Activated CD4-positive, alpha-beta memory T cell treated with anti-CD3 and anti-CD28 coated beads, Interleukin-2, amount 10 ng/mL, durations not matched to agents 7 days and 5 days (primary cell): ENCODE measurements at regions not wholly inside any gene's neighbourhood (a gene's known extent, or its start where the extent isn't known, plus 50 kb on each side); places are given as distances from the start of the nearest gene placed in this dataset.

Source experiments
- CTCF ChIA-PET: fragments of 350-600 bp; sonication (Branson Sonifier 250); formaldehyde crosslinking; loops from one replicate; lab custom pipeline; 2021; ENCODE audit warnings: antibody characterized with exemption, inconsistent platforms; lab: Charles Lee
- POLR2A ChIA-PET: fragments of 350-600 bp; sonication (Branson Sonifier 250); formaldehyde crosslinking; loops from one replicate; lab custom pipeline; 2021; ENCODE audit warnings: antibody characterized with exemption; lab: Charles Lee
- DNase-seq: peaks from one replicate; pipeline ENCODE4 v3.0.0-alpha.2; 2020
- H3K27ac Mint-ChIP-seq: one replicate; pipeline ENCODE4 v1.8.0; 2021; ENCODE audit warnings: mild to moderate bottlenecking, mixed read lengths
- H3K27me3 Mint-ChIP-seq: one replicate; pipeline ENCODE4 v1.8.0; 2021; ENCODE audit warnings: mixed read lengths
- H3K36me3 Mint-ChIP-seq: one replicate; pipeline ENCODE4 v1.8.0; 2021; ENCODE audit warnings: low read depth, mixed read lengths
- H3K4me1 Mint-ChIP-seq: one replicate; pipeline ENCODE4 v1.8.0; 2021; ENCODE audit warnings: mixed read lengths
- H3K4me3 Mint-ChIP-seq: one replicate; pipeline ENCODE4 v1.8.0; 2021; ENCODE audit warnings: mild to moderate bottlenecking, mixed read lengths
- H3K9me3 Mint-ChIP-seq: one replicate; pipeline ENCODE4 v1.8.0; 2021; ENCODE audit warnings: mixed read lengths

GRCh38 chr5:21663082-21663481 is 1190.1 kb downstream of the CDH12 start:
- Mint-ChIP-seq H3K4me1 (no peaks in the 10 kb centered on the region), H3K4me3 (no peak overlapping the region), H3K27me3 (no peaks in the 10 kb centered on the region), H3K36me3 (no peaks in the 10 kb centered on the region), H3K9me3 (peaks cover 17% of the 10 kb centered on the region), H3K27ac (no peak overlapping the region)
- POLR2A ChIA-PET: no interaction called here
- no peak for DNase-seq
- CTCF ChIA-PET: interaction anchor here (0.5 kb wide), 1 partner anchor 86 kb away, joined by 3 read pairs; no protein-coding TSS in a partner anchor

- POLR2A ChIA-PET: no interaction called here
- no peaks in the 10 kb centered on the region for H3K27me3 Mint-ChIP-seq
- H3K27ac Mint-ChIP-seq: no peak overlapping the region
- no peak overlapping the region for H3K4me3 Mint-ChIP-seq
- no peak for DNase-seq
- H3K36me3 Mint-ChIP-seq: no peaks in the 10 kb centered on the region
- H3K9me3 Mint-ChIP-seq: peaks cover 17% of the 10 kb centered on the region
- CTCF ChIA-PET: no interaction called here
- H3K4me1 Mint-ChIP-seq: no peaks in the 10 kb centered on the region
Observed at GRCh38 chr5:21661184-21661583, 1192.0 kb downstream of the CDH12 start.

GRCh38 chr5:21654556-21654955 is 1198.6 kb downstream of the CDH12 start:
- Mint-ChIP-seq H3K9me3 (peaks cover 2% of the 10 kb centered on the region), H3K27ac (no peak overlapping the region), H3K4me1 (no peaks in the 10 kb centered on the region), H3K36me3 (no peaks in the 10 kb centered on the region), H3K27me3 (no peaks in the 10 kb centered on the region), H3K4me3 (no peak overlapping the region)
- CTCF ChIA-PET: no interaction called here
- POLR2A ChIA-PET: no interaction called here
- DNase-seq: no peak

- CTCF ChIA-PET: no interaction called here
- H3K4me1 Mint-ChIP-seq: no peaks in the 10 kb centered on the region
- H3K27me3 Mint-ChIP-seq: no peaks in the 10 kb centered on the region
- POLR2A ChIA-PET: no interaction called here
- no peaks in the 10 kb centered on the region for H3K36me3 Mint-ChIP-seq
- DNase-seq: no peak
- no peak overlapping the region for H3K4me3 Mint-ChIP-seq
- H3K27ac Mint-ChIP-seq: no peak overlapping the region
- H3K9me3 Mint-ChIP-seq: no peaks in the 10 kb centered on the region
Observed at GRCh38 chr5:21649969-21650368, 1203.2 kb downstream of the CDH12 start.

GRCh38 chr5:21646469-21646868 is 1206.7 kb downstream of the CDH12 start:
- Mint-ChIP-seq H3K4me3 (no peak overlapping the region), H3K36me3 (no peaks in the 10 kb centered on the region), H3K27me3 (no peaks in the 10 kb centered on the region), H3K27ac (no peak overlapping the region), H3K9me3 (no peaks in the 10 kb centered on the region), H3K4me1 (no peaks in the 10 kb centered on the region)
- no peak for DNase-seq
- ChIA-PET CTCF (no interaction called here), POLR2A (no interaction called here)

- Mint-ChIP-seq H3K36me3 (no peaks in the 10 kb centered on the region), H3K9me3 (no peaks in the 10 kb centered on the region), H3K4me3 (no peak overlapping the region), H3K4me1 (no peaks in the 10 kb centered on the region), H3K27ac (no peak overlapping the region), H3K27me3 (no peaks in the 10 kb centered on the region)
- ChIA-PET CTCF (no interaction called here), POLR2A (no interaction called here)
- no peak for DNase-seq
Observed at GRCh38 chr5:21644032-21644431, 1209.1 kb downstream of the CDH12 start.

GRCh38 chr5:21642312-21642711 is 1210.8 kb downstream of the CDH12 start:
- ChIA-PET CTCF (no interaction called here), POLR2A (no interaction called here)
- H3K36me3 Mint-ChIP-seq: no peaks in the 10 kb centered on the region
- no peak overlapping the region for H3K27ac Mint-ChIP-seq
- no peaks in the 10 kb centered on the region for H3K27me3 Mint-ChIP-seq
- no peak for DNase-seq
- H3K9me3 Mint-ChIP-seq: no peaks in the 10 kb centered on the region
- no peak overlapping the region for H3K4me3 Mint-ChIP-seq
- no peaks in the 10 kb centered on the region for H3K4me1 Mint-ChIP-seq

GRCh38 chr5:21623831-21624230 is 1229.3 kb downstream of the CDH12 start:
- no peaks in the 10 kb centered on the region for H3K27me3 Mint-ChIP-seq
- no peak overlapping the region for H3K4me3 Mint-ChIP-seq
- POLR2A ChIA-PET: no interaction called here
- H3K27ac Mint-ChIP-seq: no peak overlapping the region
- no peaks in the 10 kb centered on the region for H3K4me1 Mint-ChIP-seq
- H3K9me3 Mint-ChIP-seq: peaks cover 2% of the 10 kb centered on the region
- no peaks in the 10 kb centered on the region for H3K36me3 Mint-ChIP-seq
- DNase-seq: no peak
- CTCF ChIA-PET: no interaction called here

GRCh38 chr5:21615195-21615765 is 1237.9 kb downstream of the CDH12 start:
- Mint-ChIP-seq H3K36me3 (no peaks in the 10 kb centered on the region), H3K9me3 (no peaks in the 10 kb centered on the region), H3K4me3 (no peak overlapping the region), H3K4me1 (no peaks in the 10 kb centered on the region), H3K27ac (no peak overlapping the region), H3K27me3 (no peaks in the 10 kb centered on the region)
- CTCF ChIA-PET: no interaction called here
- POLR2A ChIA-PET: no interaction called here
- no peak for DNase-seq

GRCh38 chr5:21613971-21614488 is 1239.1 kb downstream of the CDH12 start:
- Mint-ChIP-seq H3K9me3 (no peaks in the 10 kb centered on the region), H3K27ac (no peak overlapping the region), H3K36me3 (no peaks in the 10 kb centered on the region), H3K4me1 (no peaks in the 10 kb centered on the region), H3K27me3 (no peaks in the 10 kb centered on the region), H3K4me3 (no peak overlapping the region)
- DNase-seq: no peak
- ChIA-PET CTCF (no interaction called here), POLR2A (no interaction called here)

GRCh38 chr5:21603796-21604195 is 1249.3 kb downstream of the CDH12 start:
- Mint-ChIP-seq H3K27ac (no peak overlapping the region), H3K36me3 (no peaks in the 10 kb centered on the region), H3K9me3 (no peaks in the 10 kb centered on the region), H3K27me3 (no peaks in the 10 kb centered on the region), H3K4me3 (no peak overlapping the region), H3K4me1 (no peaks in the 10 kb centered on the region)
- DNase-seq: no peak
- POLR2A ChIA-PET: no interaction called here
- CTCF ChIA-PET: no interaction called here

- Mint-ChIP-seq H3K9me3 (peaks cover 10% of the 10 kb centered on the region), H3K4me3 (no peak overlapping the region), H3K27ac (no peak overlapping the region), H3K4me1 (no peaks in the 10 kb centered on the region), H3K36me3 (no peaks in the 10 kb centered on the region), H3K27me3 (no peaks in the 10 kb centered on the region)
- no peak for DNase-seq
- ChIA-PET POLR2A (no interaction called here), CTCF (no interaction called here)
Observed at GRCh38 chr5:21594566-21594965, 1258.6 kb downstream of the CDH12 start.

GRCh38 chr5:21593261-21593660 is 1259.9 kb downstream of the CDH12 start:
- Mint-ChIP-seq H3K36me3 (no peaks in the 10 kb centered on the region), H3K9me3 (peaks cover 10% of the 10 kb centered on the region), H3K4me3 (no peak overlapping the region), H3K4me1 (no peaks in the 10 kb centered on the region), H3K27ac (no peak overlapping the region), H3K27me3 (no peaks in the 10 kb centered on the region)
- POLR2A ChIA-PET: no interaction called here
- DNase-seq: no peak
- CTCF ChIA-PET: no interaction called here

- H3K4me3 Mint-ChIP-seq: no peak overlapping the region
- no peak overlapping the region for H3K27ac Mint-ChIP-seq
- CTCF ChIA-PET: no interaction called here
- peaks cover 9% of the 10 kb centered on the region for H3K9me3 Mint-ChIP-seq
- no peaks in the 10 kb centered on the region for H3K27me3 Mint-ChIP-seq
- POLR2A ChIA-PET: no interaction called here
- H3K36me3 Mint-ChIP-seq: no peaks in the 10 kb centered on the region
- H3K4me1 Mint-ChIP-seq: no peaks in the 10 kb centered on the region
- no peak for DNase-seq
Observed at GRCh38 chr5:21581508-21581907, 1271.6 kb downstream of the CDH12 start.
